IMR-90 (cell line): ENCODE measurements at regions not wholly inside any gene's neighbourhood (a gene's known extent, or its start where the extent isn't known, plus 50 kb on each side); places are given as distances from the start of the nearest gene placed in this dataset.

Experiments used
- ATAC-seq: fragments of 200-7000 bp; cut with Tn5 transposase; 2 replicates; pipeline ENCODE4 v1.9.1; 2020; ENCODE audit warnings: low read depth, mild to moderate bottlenecking, moderate library complexity
- BruUV-seq: library from RNA; stranded (reverse); fragments of 400-500 nt; replicated peaks from 2 replicates; lab custom pipeline; 2021; lab: Mats Ljungman, UMichigan
- CTCF ChIA-PET: fragments of 300-600 bp; formaldehyde crosslinking; extraction: SDS; loops from one replicate; lab custom pipeline; 2021; ENCODE audit warnings: antibody characterized with exemption; lab: Yijun Ruan, JAX
- POLR2A ChIA-PET: fragments of 300-600 bp; sonication (Branson Sonifier 250); formaldehyde crosslinking; loops from one replicate; lab custom pipeline; 2022; ENCODE audit warnings: antibody characterized with exemption; ENCODE audit not compliant: unreplicated experiment; lab: Charles Lee
- DNase-seq: peaks from one replicate; pipeline ENCODE4 v3.0.0; 2013
- H2AFZ ChIP-seq: replicated peaks from 2 replicates; pipeline ENCODE3; 2013; ENCODE audit warnings: low read length, mild to moderate bottlenecking; ENCODE audit not compliant: poor library complexity
- H2AK5ac ChIP-seq: 2 replicates; pipeline ENCODE4 v1.6.1; 2013; ENCODE audit warnings: low read depth, low read length, inconsistent platforms
- H2AK9ac ChIP-seq: replicated peaks from 2 replicates; pipeline ENCODE3; 2013; ENCODE audit warnings: mild to moderate bottlenecking, low read depth, low read length, moderate library complexity; ENCODE audit not compliant: poor library complexity
- H2BK120ac ChIP-seq: 2 replicates; pipeline ENCODE4 v1.6.1; 2013; ENCODE audit warnings: low read depth, low read length, inconsistent platforms
- H2BK15ac ChIP-seq: 3 replicates; pipeline ENCODE4 v1.6.1; 2013; ENCODE audit warnings: low read depth, low read length, inconsistent platforms
- H2BK20ac ChIP-seq: 2 replicates; pipeline ENCODE4 v1.6.1; 2013; ENCODE audit warnings: low read depth, mild to moderate bottlenecking, inconsistent platforms, low read length, moderate library complexity
- H2BK5ac ChIP-seq: 2 replicates; pipeline ENCODE4 v1.6.1; 2013; ENCODE audit warnings: mild to moderate bottlenecking, low read depth, low read length, inconsistent platforms; ENCODE audit not compliant: poor library complexity, severe bottlenecking
- H3K14ac ChIP-seq: replicated peaks from 2 replicates; pipeline ENCODE4 v1.6.1; 2013; ENCODE audit warnings: low read depth, low read length, inconsistent platforms
- H3K18ac ChIP-seq: 2 replicates; pipeline ENCODE4 v1.6.1; 2013; ENCODE audit warnings: low read depth, low read length, control low read depth
- H3K23ac ChIP-seq: 2 replicates; pipeline ENCODE4 v1.6.1; 2013; ENCODE audit warnings: low read depth, low read length, inconsistent platforms
- H3K27ac ChIP-seq: 2 replicates; pipeline ENCODE4 v1.5.1; 2013; ENCODE audit warnings: mild to moderate bottlenecking, control low read depth, low read length; ENCODE audit not compliant: insufficient read depth
- H3K27me3 ChIP-seq: 2 replicates; pipeline ENCODE4 v1.6.1; 2013; ENCODE audit warnings: low read length; ENCODE audit not compliant: control insufficient read depth, insufficient read depth
- H3K36me3 ChIP-seq: 2 replicates; pipeline ENCODE4 v1.6.1; 2013; ENCODE audit warnings: low read length, mixed read lengths; ENCODE audit not compliant: control insufficient read depth, insufficient read depth
- H3K4ac ChIP-seq: 2 replicates; pipeline ENCODE4 v1.6.1; 2013; ENCODE audit warnings: low read depth, low read length, inconsistent platforms
- H3K4me1 ChIP-seq: 2 replicates; pipeline ENCODE4 v1.6.1; 2013; ENCODE audit warnings: low read length, mixed read lengths; ENCODE audit not compliant: control insufficient read depth, insufficient read depth
- H3K4me2 ChIP-seq: 2 replicates; pipeline ENCODE4 v1.6.1; 2013; ENCODE audit warnings: low read depth, mild to moderate bottlenecking, control low read depth, low read length, moderate library complexity
- H3K4me3 ChIP-seq: 2 replicates; pipeline ENCODE4 v1.5.1; 2013; ENCODE audit warnings: low read depth, mild to moderate bottlenecking, control low read depth, low read length, moderate library complexity; ENCODE audit not compliant: insufficient read depth
- H3K56ac ChIP-seq: 2 replicates; pipeline ENCODE4 v1.6.1; 2013; ENCODE audit warnings: low read length, inconsistent platforms; ENCODE audit not compliant: insufficient read depth; ENCODE audit errors: extremely low read depth
- H3K79me1 ChIP-seq, 2 experiments: 2 replicates each; pipeline ENCODE4 v1.6.1; 2013; ENCODE audit warnings: low read length in 2 of 2, inconsistent platforms in 1 of 2, low read depth in 1 of 2
- H3K9ac ChIP-seq: 2 replicates; pipeline ENCODE4 v1.6.1; 2013; ENCODE audit warnings: low read depth, low read length, control low read depth
- H3K9me1 ChIP-seq: 2 replicates; pipeline ENCODE4 v1.6.1; 2013; ENCODE audit warnings: low read length, inconsistent platforms; ENCODE audit not compliant: insufficient read depth
- H3K9me3 ChIP-seq: 2 replicates; pipeline ENCODE4 v1.6.1; 2013; ENCODE audit warnings: low read length; ENCODE audit not compliant: control insufficient read depth, insufficient read depth
- H4K20me1 ChIP-seq: 2 replicates; pipeline ENCODE4 v1.6.1; 2013; ENCODE audit warnings: low read length, inconsistent platforms; ENCODE audit not compliant: insufficient read depth
- H4K5ac ChIP-seq: 2 replicates; pipeline ENCODE4 v1.6.1; 2013; ENCODE audit warnings: mild to moderate bottlenecking, low read depth, low read length, control low read depth
- H4K8ac ChIP-seq, 2 experiments: 2 replicates each; pipeline ENCODE4 v1.6.1; 2013; ENCODE audit warnings: low read depth in 2 of 2, low read length in 2 of 2, control low read depth in 1 of 2, inconsistent platforms in 1 of 2
- H4K91ac ChIP-seq: 2 replicates; pipeline ENCODE4 v1.6.1; 2013; ENCODE audit warnings: low read depth, low read length, inconsistent platforms; ENCODE audit not compliant: insufficient read depth
- BHLHE40 ChIP-seq: fragments of 150-350 bp; IDR thresholded peaks from 2 replicates; pipeline ENCODE4 v1.6.1; 2016; ENCODE audit warnings: mild to moderate bottlenecking, low read depth, low read length
- CEBPB ChIP-seq: IDR thresholded peaks from 2 replicates; pipeline ENCODE4 v1.6.1; 2012; ENCODE audit warnings: low read depth, low read length, improper control_type of control experiment
- CHD1 ChIP-seq: IDR thresholded peaks from 2 replicates; pipeline ENCODE4 v1.6.1; 2012; ENCODE audit warnings: low read depth, low read length, improper control_type of control experiment
- FOS ChIP-seq: fragments of 150-350 bp; IDR thresholded peaks from 2 replicates; pipeline ENCODE4 v1.6.1; 2016; ENCODE audit warnings: low read depth, low read length
- MAFK ChIP-seq: IDR thresholded peaks from 2 replicates; pipeline ENCODE4 v1.6.1; 2012; ENCODE audit warnings: low read depth, low read length, improper control_type of control experiment
- MAZ ChIP-seq: IDR thresholded peaks from 2 replicates; pipeline ENCODE4 v1.6.1; 2012; ENCODE audit warnings: low read depth, mild to moderate bottlenecking, low read length, improper control_type of control experiment, moderate library complexity, borderline replicate concordance
- MXI1 ChIP-seq: IDR thresholded peaks from 2 replicates; pipeline ENCODE4 v1.6.1; 2012; ENCODE audit warnings: low read depth, mild to moderate bottlenecking, low read length, moderate library complexity, borderline replicate concordance
- NFE2L2 ChIP-seq: fragments of 150-350 bp; IDR thresholded peaks from 2 replicates; pipeline ENCODE4 v1.6.1; 2016; ENCODE audit warnings: low read depth, mild to moderate bottlenecking, low read length
- POLR2A ChIP-seq: IDR thresholded peaks from 2 replicates; pipeline ENCODE4 v1.6.1; 2012; ENCODE audit warnings: mild to moderate bottlenecking, low read depth, low read length
- RAD21 ChIP-seq: IDR thresholded peaks from 2 replicates; pipeline ENCODE4 v1.6.1; 2012; ENCODE audit warnings: low read length, improper control_type of control experiment
- RCOR1 ChIP-seq: IDR thresholded peaks from 2 replicates; pipeline ENCODE4 v1.6.1; 2012; ENCODE audit warnings: mild to moderate bottlenecking, low read length, improper control_type of control experiment; ENCODE audit not compliant: insufficient replicate concordance
- RFX5 ChIP-seq: IDR thresholded peaks from 2 replicates; pipeline ENCODE4 v1.8.0; 2012; ENCODE audit warnings: low read depth, mild to moderate bottlenecking, low read length, moderate library complexity
- SMC3 ChIP-seq: fragments of 150-350 bp; IDR thresholded peaks from 2 replicates; pipeline ENCODE4 v1.6.1; 2016; ENCODE audit warnings: low read depth, mild to moderate bottlenecking, antibody characterized with exemption, low read length, moderate library complexity
- WGBS, 2 experiments: methylation state at CpG; one replicate each; pipeline versions ENCODE4 v1.1.5 to v1.1.7; 2013; ENCODE audit warnings: missing lambda C conversion rate in 2 of 2; ENCODE audit not compliant: insufficient read length in 1 of 2; ENCODE audit errors: extremely low coverage in 2 of 2; 5-methylcytosine and 5-hydroxymethylcytosine counted together
- dilution Hi-C: fragments of 300-500 bp; cut with HindIII; formaldehyde crosslinking; loops from one replicate; pipeline ENCODE4 v1.14.3; 2018; ENCODE audit warnings: low sequenced_read_pairs; ENCODE audit not compliant: unreplicated experiment
- in situ Hi-C: fragments of 300-500 bp; cut with MboI; formaldehyde crosslinking; loops from 3 replicates; pipeline ENCODE4 v1.14.3; 2019; ENCODE audit warnings: low sequenced_read_pairs, inconsistent platforms, mixed read lengths
- intact Hi-C: fragments of 100-400 bp; cut with micrococcal nuclease; formaldehyde crosslinking; loops from 2 replicates; pipeline ENCODE4 v1.10.0; 2022
- TF ChIP-seq, protein P1 (sequence below): fragments of 150-350 bp; IDR thresholded peaks from 2 replicates; pipeline ENCODE4 v1.6.1; 2016; ENCODE audit warnings: low read depth, mild to moderate bottlenecking, low read length, moderate library complexity, borderline replicate concordance
- TF ChIP-seq, protein P2 (sequence below): fragments of 150-350 bp; IDR thresholded peaks from 2 replicates; pipeline ENCODE4 v1.6.1; 2017; ENCODE audit warnings: mild to moderate bottlenecking, antibody characterized with exemption, low read length, low read depth
- TF ChIP-seq, protein P3 (sequence below): conservative IDR thresholded peaks from 2 replicates; pipeline ENCODE4 v1.5.1; 2012; ENCODE audit warnings: mild to moderate bottlenecking, low read depth, low read length, improper control_type of control experiment

DNA sequence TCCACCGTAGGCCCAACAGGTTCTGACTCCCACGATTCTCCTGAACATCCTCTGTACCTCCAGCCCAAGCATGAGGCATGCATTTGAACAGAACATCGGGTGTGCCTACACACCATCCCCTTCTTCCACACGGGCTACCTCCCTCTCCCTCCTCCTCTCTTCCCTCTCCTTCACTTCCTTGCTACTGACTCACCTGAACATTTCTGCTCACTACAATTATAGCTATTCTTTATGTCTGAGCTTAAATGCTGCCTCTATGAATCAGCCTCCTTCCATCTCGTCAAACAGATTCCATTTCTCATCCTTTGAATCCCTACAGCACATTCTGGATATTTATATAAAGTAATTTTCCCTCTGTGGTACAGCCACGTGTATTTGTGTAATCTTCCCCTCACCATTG, 71.4 kb upstream of the MYLIP start:
- in situ Hi-C loops, result no loop called here
- H4K8ac ChIP-seq, result no peak overlapping the region
- TF ChIP-seq MAZ (no peak), POLR2A (no peak), RCOR1 (no peak), FOS (no peak), BHLHE40 (no peak), CEBPB (no peak), MAFK (no peak), NFE2L2 (no peak), SMC3 (no peak), RFX5 (no peak), MXI1 (no peak), RAD21 (no peak), CHD1 (no peak)
- TF ChIP-seq, protein P1, sequence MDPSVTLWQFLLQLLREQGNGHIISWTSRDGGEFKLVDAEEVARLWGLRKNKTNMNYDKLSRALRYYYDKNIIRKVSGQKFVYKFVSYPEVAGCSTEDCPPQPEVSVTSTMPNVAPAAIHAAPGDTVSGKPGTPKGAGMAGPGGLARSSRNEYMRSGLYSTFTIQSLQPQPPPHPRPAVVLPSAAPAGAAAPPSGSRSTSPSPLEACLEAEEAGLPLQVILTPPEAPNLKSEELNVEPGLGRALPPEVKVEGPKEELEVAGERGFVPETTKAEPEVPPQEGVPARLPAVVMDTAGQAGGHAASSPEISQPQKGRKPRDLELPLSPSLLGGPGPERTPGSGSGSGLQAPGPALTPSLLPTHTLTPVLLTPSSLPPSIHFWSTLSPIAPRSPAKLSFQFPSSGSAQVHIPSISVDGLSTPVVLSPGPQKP, result no peak
- TF ChIP-seq, protein P2, sequence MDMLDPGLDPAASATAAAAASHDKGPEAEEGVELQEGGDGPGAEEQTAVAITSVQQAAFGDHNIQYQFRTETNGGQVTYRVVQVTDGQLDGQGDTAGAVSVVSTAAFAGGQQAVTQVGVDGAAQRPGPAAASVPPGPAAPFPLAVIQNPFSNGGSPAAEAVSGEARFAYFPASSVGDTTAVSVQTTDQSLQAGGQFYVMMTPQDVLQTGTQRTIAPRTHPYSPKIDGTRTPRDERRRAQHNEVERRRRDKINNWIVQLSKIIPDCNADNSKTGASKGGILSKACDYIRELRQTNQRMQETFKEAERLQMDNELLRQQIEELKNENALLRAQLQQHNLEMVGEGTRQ, result no peak
- TF ChIP-seq, protein P3, sequence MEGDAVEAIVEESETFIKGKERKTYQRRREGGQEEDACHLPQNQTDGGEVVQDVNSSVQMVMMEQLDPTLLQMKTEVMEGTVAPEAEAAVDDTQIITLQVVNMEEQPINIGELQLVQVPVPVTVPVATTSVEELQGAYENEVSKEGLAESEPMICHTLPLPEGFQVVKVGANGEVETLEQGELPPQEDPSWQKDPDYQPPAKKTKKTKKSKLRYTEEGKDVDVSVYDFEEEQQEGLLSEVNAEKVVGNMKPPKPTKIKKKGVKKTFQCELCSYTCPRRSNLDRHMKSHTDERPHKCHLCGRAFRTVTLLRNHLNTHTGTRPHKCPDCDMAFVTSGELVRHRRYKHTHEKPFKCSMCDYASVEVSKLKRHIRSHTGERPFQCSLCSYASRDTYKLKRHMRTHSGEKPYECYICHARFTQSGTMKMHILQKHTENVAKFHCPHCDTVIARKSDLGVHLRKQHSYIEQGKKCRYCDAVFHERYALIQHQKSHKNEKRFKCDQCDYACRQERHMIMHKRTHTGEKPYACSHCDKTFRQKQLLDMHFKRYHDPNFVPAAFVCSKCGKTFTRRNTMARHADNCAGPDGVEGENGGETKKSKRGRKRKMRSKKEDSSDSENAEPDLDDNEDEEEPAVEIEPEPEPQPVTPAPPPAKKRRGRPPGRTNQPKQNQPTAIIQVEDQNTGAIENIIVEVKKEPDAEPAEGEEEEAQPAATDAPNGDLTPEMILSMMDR, result no peak
- no peak overlapping the region for H3K4ac ChIP-seq
- 0 out of 2 replicates have a peak overlapping the region, but pooled peaks have one; percentile 38 for H3K23ac ChIP-seq
- H3K9me3 ChIP-seq, result no peaks in the 10 kb centered on the region
- H3K9ac ChIP-seq, result no peak overlapping the region
- no peak overlapping the region for H3K14ac ChIP-seq
- H2AK9ac ChIP-seq, result no peak overlapping the region
- H2BK20ac ChIP-seq, result no peak overlapping the region
- no peak overlapping the region for H3K18ac ChIP-seq
- H4K91ac ChIP-seq, result no peak overlapping the region
- no peak overlapping the region for H2BK15ac ChIP-seq
- WGBS, 2 experiments, result 80% methylated on average over 1 of the region's 6 CpGs; no CpG with 5 or more reads in 1 of the 2 experiments
- no peaks in the 10 kb centered on the region for H3K36me3 ChIP-seq
- no TSS peak for BruUV-seq
- H3K4me2 ChIP-seq, result no peak overlapping the region
- intact Hi-C loops, result no loop called here
- peaks cover 7% of the 10 kb centered on the region for H3K27me3 ChIP-seq
- no peaks in the 10 kb centered on the region for H3K9me1 ChIP-seq
- H4K5ac ChIP-seq, result no peak overlapping the region
- H3K4me1 ChIP-seq, result no peaks in the 10 kb centered on the region
- H2BK120ac ChIP-seq, result no peak overlapping the region
- H3K79me1 ChIP-seq, result no peaks in the 10 kb centered on the region
- H2AK5ac ChIP-seq, result no peak overlapping the region
- ChIA-PET POLR2A (no interaction called here), CTCF (no interaction called here)
- DNase-seq (no peak), ATAC-seq (no peak)
- no peak overlapping the region for H2AFZ ChIP-seq
- H2BK5ac ChIP-seq, result no peak overlapping the region
- H3K56ac ChIP-seq, result no peak overlapping the region
- dilution Hi-C loops, result no loop called here
- no peak overlapping the region for H3K27ac ChIP-seq
- no peaks in the 10 kb centered on the region for H4K20me1 ChIP-seq
- no peak overlapping the region for H3K4me3 ChIP-seq
